ENCODE measurements at regions not wholly inside any gene's neighbourhood (a gene's known extent, or its start where the extent isn't known, plus 50 kb on each side); places are given as distances from the start of the nearest gene placed in this dataset.

DNA sequence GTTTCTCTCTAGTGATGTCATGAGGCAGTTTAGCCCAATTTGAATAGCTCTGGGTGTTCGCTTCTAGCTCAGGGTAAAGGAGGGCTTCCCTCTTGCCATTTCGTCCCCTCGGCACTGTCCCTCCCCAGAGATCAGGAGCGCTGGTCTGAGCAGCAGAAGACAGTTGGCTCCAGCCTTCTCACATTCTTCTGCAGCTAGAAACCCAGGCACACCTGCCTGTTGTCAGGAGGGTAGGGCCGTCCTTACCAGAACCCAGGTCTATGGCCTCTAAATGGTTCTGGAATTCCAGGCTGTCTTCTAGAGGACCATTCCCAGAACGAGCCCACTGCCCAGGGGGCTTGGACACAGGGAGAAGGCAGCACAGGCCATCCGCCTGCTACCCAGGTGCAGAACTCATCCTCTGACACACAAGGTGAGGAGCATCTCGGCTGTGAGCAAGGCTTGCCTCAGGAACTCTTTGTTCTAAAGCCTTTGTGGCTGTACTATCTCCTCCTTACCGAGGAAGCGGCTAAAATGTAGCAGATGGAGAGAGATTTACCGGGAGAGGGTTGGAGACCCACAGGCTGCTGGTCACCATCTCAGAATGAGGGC is 255.6 kb upstream of the IRX2 start:
- no peaks in the 10 kb centered on the region for H3K9me3 ChIP-seq (ENCODE audit: insufficient read depth, low read length, severe bottlenecking)
- no peaks in the 10 kb centered on the region for H3K36me3 ChIP-seq (ENCODE audit: insufficient read depth, low read length)
- ATAC-seq (ENCODE audit: insufficient read depth, low read depth) (no peak), DNase-seq (no peak)
- H3K27me3 ChIP-seq (ENCODE audit: insufficient read depth, low read length, poor library complexity) = no peaks in the 10 kb centered on the region
- no peaks in the 10 kb centered on the region for H4K20me1 ChIP-seq (ENCODE audit: insufficient read depth, low read length)
- no peaks in the 10 kb centered on the region for H3K79me2 ChIP-seq (ENCODE audit: insufficient read depth, low read length)
- no peak overlapping the region for H3K9ac ChIP-seq (ENCODE audit: low read depth, low read length)
- no peak overlapping the region for H2AFZ ChIP-seq (ENCODE audit: low read depth, low read length)
- H3K4me2 ChIP-seq (ENCODE audit: insufficient read depth, low read length) = no peak overlapping the region
- H3K4me3 ChIP-seq (ENCODE audit: low read depth in 1 of 2, low read length in 2 of 2) = no peak overlapping the region
- TF ChIP-seq CTCF (IDR thresholded peaks at IDR 0.05; ENCODE audit: borderline replicate concordance, extremely low read depth, low read length, poor library complexity, severe bottlenecking) (no peak), EZH2 (IDR thresholded peaks at IDR 0.05; ENCODE audit: borderline replicate concordance, low read depth, low read length, severe bottlenecking) (no peak)
- no peak overlapping the region for H3K27ac ChIP-seq (ENCODE audit: low read length)
- H3K4me1 ChIP-seq (ENCODE audit: insufficient read depth, low read length) = peaks cover 20% of the 10 kb centered on the region

GRCh38 chr5:3006526-3006925 is 255.0 kb upstream of the IRX2 start:
- TF ChIP-seq CTCF (IDR thresholded peaks at IDR 0.05; ENCODE audit: borderline replicate concordance, extremely low read depth, low read length, poor library complexity, severe bottlenecking) = no peak
- no peak for TF ChIP-seq EZH2 (IDR thresholded peaks at IDR 0.05; ENCODE audit: borderline replicate concordance, low read depth, low read length, severe bottlenecking)
- ATAC-seq (ENCODE audit: insufficient read depth, low read depth) = no peak
- no peaks in the 10 kb centered on the region for H4K20me1 ChIP-seq (ENCODE audit: insufficient read depth, low read length)
- H3K27me3 ChIP-seq (ENCODE audit: insufficient read depth, low read length, poor library complexity) = no peaks in the 10 kb centered on the region
- no peak overlapping the region for H2AFZ ChIP-seq (ENCODE audit: low read depth, low read length)
- no peaks in the 10 kb centered on the region for H3K36me3 ChIP-seq (ENCODE audit: insufficient read depth, low read length)
- H3K4me2 ChIP-seq (ENCODE audit: insufficient read depth, low read length) = no peak overlapping the region
- H3K9ac ChIP-seq (ENCODE audit: low read depth, low read length) = no peak overlapping the region
- H3K9me3 ChIP-seq (ENCODE audit: insufficient read depth, low read length, severe bottlenecking) = no peaks in the 10 kb centered on the region
- H3K79me2 ChIP-seq (ENCODE audit: insufficient read depth, low read length) = no peaks in the 10 kb centered on the region
- H3K4me1 ChIP-seq (ENCODE audit: insufficient read depth, low read length) = peaks cover 15% of the 10 kb centered on the region
- H3K27ac ChIP-seq (ENCODE audit: low read length) = no peak overlapping the region
- DNase-seq = no peak
- H3K4me3 ChIP-seq (ENCODE audit: low read depth in 1 of 2, low read length in 2 of 2) = no peak overlapping the region

DNA sequence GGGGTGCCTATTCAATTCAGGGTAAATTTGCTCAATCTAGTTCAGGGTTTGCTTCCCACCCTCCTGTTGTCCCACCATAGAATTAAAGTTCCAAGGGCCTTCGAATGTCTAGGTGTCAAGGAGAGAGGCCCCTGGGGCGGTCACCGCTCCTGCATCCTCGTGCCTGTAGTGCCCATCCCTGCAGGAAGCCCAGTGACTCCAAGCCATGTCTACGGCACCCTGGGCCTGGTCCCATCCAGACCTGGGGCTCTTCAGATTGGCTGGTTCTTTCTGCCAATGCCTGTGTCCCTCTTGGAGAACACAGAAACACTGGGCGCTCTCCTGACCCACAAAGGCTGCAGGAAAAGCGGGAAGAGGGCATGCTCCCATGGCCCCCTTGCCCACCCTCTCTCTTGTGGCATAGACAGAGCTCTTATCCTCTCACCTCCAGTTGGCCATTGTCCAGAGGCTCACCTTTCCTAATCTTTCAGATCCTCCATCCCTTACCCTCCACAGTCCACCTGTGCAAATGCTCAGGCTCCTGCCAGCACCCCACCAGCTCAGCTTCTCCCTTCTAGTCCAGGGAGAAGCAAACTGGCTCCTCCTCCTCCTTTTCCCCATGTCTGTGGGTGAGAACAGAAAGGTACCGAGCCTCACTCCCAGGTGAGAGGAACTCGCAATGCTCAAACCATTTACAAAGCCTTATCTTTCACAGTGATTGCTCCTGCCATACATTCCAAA is 253.0 kb upstream of the IRX2 start:
- no peak overlapping the region for H3K9ac ChIP-seq (ENCODE audit: low read depth, low read length)
- H3K79me2 ChIP-seq (ENCODE audit: insufficient read depth, low read length) = no peaks in the 10 kb centered on the region
- no peaks in the 10 kb centered on the region for H3K9me3 ChIP-seq (ENCODE audit: insufficient read depth, low read length, severe bottlenecking)
- H2AFZ ChIP-seq (ENCODE audit: low read depth, low read length) = no peak overlapping the region
- ATAC-seq (ENCODE audit: insufficient read depth, low read depth) (no peak), DNase-seq (no peak)
- H3K27ac ChIP-seq (ENCODE audit: low read length) = no peak overlapping the region
- no peaks in the 10 kb centered on the region for H3K36me3 ChIP-seq (ENCODE audit: insufficient read depth, low read length)
- no peak overlapping the region for H3K4me2 ChIP-seq (ENCODE audit: insufficient read depth, low read length)
- no peak overlapping the region for H3K4me3 ChIP-seq (ENCODE audit: low read depth in 1 of 2, low read length in 2 of 2)
- H3K27me3 ChIP-seq (ENCODE audit: insufficient read depth, low read length, poor library complexity) = no peaks in the 10 kb centered on the region
- no peaks in the 10 kb centered on the region for H4K20me1 ChIP-seq (ENCODE audit: insufficient read depth, low read length)
- no peak for TF ChIP-seq CTCF (IDR thresholded peaks at IDR 0.05; ENCODE audit: borderline replicate concordance, extremely low read depth, low read length, poor library complexity, severe bottlenecking)
- no peak for TF ChIP-seq EZH2 (IDR thresholded peaks at IDR 0.05; ENCODE audit: borderline replicate concordance, low read depth, low read length, severe bottlenecking)
- H3K4me1 ChIP-seq (ENCODE audit: insufficient read depth, low read length) = no peaks in the 10 kb centered on the region

Measured in DND-41 (cell line).